Activated T-helper 9 cell treated with anti-CD3 and anti-CD28 coated beads, Interleukin-2, amount 50 U/mL, for 16 hours (primary cell): ENCODE measurements at regions not wholly inside any gene's neighbourhood (a gene's known extent, or its start where the extent isn't known, plus 50 kb on each side); places are given as distances from the start of the nearest gene placed in this dataset.

Experiments used
- DNase-seq: peaks from one replicate; pipeline ENCODE4 v3.0.0-alpha.2; 2020; ENCODE audit warnings: low read depth

DNA sequence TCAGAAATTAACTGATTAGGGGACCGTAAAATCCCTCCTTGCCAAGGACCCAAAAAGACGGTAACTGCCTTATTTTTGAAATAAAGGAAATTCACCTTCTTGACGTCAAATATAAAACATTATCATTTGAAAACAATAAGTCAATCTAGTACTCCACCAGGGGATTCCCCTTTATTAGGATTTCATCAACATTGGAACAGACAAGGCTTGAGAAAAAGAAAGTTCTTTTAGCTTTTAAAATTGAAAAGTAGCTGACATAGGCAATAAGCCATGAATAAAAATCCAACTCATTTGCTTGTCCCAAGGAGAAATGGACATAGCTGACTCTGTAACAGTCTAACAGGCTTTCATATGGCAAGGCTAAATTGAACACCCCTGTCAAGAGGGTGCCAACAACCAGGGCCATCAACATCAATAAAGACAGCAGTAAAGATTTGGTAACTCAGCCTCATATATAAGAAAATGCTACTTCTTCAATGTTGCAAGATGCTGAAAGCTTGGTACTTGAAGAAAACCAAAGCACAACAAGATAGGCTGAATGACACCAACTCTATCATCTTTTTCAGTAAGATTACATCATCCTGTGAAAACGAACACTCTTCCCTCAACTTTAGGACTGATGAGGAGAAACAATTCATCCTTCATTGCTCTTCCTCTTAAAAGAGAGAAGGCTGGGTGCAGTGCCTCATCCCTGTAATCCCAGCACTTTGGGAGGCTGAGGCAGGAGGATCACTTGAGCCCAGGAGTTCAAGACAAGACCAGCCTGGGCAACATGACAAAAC, 121.0 kb upstream of the PRDM1 start:
- DNase-seq, result no peak

DNA sequence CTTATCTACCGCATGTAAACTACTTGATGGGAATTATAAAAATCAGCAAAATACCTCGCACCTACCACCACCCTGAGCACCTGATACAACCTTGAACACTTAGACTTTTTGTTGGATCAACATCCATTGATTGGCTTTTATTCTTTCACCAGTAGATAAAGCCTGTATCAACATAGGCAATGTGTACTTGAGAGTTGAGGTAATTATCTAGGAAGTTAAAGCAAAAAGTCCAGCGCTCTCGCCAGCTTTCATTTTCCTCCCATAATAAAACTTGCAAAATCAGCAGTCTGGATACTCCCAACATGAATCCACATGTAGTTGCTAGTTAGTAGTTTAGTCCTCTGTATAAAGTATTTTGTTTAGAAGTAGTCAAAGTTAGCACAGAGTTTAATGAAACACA, 132.0 kb upstream of the PRDM1 start:
- no peak for DNase-seq

DNA sequence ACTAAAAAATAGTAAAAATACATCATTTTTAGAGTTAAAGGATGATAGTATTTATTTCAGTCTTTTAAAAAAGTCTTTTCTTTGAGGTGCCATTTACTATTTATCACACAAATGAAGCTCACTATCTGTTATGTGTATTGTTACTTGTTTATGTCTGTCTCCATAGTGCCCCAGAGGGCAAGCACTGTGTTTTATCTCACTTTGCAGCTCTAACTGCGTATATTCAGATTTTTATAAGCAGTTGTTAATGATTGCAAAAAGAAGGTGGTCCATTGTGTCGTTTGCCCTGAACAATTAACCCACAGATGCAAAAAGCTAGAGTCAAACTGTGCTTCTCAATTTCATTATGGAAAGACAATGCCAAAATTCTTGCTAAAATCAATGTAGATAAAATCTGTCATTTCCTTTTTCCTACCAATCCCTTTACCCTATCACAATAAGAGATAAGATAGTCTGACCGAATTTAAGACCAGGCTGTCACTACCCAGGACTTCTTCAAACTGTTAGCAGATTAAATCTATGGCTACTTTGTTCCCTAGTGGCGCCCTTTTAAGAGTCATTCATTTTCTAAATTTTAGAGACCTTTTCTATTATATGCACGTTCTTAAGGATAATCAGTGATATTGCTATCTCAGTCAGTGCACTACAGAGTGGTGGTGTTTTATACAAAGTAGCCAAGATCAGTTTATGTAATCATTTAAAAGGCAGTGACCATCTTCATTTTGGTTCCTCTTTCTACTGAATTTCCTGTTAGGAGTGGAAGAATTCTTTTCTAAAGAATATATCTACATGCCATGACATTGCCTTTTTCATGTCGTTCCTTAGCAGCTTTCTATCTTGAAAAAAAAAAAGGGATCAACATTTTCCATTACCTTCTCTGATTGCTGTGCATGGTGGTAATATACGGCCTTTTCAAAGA, 133.1 kb upstream of the PRDM1 start:
- DNase-seq, result no peak

DNA sequence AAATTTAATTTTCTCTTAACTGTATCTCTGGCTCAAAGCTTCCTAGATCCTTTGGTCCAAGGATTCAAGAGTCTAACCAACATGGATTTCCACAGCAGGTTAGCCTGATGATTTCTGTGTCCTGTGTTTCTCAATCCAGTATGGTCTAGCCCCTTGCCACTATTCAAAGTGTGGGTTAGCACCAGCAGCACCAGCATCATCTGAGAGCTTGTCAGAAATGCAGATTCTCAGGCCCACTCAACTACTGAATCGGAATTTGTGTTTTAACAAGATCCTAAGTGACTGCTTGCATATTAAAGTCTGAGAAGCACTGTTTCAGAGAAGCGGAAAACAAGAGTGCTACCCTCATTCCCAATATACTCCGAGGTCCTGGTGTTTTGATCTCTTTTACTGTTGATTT, 133.8 kb upstream of the PRDM1 start:
- DNase-seq, result no peak

DNA sequence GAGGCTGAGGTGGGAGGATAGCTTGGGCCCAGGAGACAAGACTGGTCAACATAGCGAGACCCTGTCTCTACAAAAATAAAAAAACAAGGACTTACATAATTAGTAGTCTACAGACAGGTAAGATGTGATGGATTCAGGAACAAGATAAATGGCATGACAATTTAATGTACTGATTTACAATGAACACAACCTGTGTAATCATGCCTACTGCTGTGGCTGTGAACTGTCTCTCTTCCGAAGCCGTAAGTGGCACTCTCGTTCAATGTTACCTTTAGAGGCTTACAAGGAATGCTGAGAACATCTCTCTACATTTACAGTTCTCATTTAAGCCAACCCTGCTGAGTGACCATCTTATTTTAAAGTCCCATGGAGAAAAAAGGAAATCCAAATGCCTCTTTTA, 134.8 kb upstream of the PRDM1 start:
- DNase-seq, result no peak

DNA sequence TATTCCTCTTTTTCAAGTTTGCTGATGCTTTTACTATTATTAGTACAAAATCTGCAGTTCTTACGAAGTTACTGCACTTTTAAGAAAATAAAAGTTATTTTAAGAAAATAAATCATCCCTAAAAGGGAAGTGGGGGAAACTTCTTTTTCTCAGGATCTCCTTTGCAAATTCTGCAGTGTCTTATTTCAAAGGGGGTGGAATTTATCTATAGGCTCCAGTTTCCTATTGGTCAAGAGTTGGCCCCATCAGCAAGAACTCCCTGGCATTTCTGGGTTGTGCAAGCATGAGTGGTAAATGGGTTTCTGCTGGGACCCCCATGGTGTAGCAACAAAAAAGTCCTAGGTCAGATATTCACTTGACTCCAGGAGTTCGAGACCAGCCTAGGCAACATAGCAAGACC, 136.3 kb upstream of the PRDM1 start:
- no peak for DNase-seq

DNA sequence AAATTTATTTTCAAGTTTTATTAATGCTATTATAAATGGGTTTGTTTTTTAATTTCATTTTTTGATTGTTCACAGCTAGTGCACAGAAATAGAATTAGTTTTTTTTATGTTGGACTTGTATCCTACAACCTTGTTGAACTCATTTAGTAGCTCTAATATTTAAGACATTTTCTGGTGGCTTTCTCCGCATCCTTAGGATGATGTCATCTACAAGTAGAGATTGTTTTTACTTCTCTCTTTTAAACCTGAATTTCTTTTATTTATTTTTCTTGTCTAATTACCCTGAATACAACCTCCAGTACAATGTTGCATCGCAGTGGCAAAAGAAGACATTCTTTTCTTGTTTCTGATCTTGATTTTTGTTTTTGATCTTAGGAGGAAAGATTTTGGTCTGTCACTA, 142.6 kb upstream of the PRDM1 start:
- no peak for DNase-seq

DNA sequence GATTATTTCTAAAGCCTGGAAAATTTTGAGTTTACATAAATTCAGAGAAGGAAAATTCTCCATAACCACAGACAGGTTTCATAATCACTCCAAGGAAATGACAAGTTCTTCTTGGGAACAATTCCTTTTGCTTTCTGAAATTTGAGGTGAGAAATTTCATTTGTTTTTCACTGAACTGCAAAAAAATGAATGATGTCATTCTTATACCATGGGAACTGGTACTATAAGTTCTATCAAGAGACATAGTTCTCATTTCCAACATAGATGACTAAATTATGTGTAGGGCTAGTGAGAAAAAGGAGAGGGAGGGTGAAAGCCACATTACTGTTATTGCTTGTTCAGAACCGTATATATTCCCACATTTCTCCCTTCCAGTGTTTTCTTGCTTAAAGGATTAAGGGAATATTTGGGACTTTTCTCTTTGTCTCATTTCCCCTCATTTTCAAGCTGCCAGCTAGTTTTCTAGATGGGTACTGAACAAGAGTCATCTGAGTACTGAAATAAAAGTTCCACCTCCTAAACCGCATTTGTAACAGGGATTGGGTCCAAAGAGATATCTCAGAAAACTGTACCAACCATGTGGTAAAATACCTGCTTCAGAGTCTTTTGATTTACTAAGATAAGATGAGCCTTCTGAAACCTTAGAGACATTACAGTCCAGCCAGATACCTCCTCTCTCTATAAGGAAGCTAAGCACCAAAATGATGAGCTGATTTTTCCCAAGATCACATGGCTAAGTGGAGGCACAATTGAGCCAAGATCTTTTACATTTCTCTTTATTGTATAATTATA, 144.3 kb upstream of the PRDM1 start:
- DNase-seq, result no peak

DNA sequence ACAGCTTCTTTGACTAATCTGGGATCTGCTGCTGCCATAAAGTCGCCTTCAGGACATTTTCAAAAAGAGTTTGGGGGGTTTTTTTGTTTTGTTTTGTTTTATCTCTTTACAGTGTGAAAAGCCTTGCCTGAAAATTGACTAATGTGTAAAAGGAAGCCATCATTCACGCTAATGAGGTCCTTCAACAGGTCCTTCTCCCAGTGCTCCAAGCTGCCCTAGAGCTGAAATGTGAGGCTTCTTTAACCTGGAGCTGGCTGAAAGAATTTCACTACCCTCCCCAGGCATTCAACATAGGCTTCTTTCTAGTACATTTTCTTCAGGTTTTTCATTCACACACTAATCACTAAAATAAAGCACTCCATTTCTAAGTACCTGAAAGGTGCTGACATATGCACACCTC, 145.1 kb upstream of the PRDM1 start:
- DNase-seq, result no peak

DNA sequence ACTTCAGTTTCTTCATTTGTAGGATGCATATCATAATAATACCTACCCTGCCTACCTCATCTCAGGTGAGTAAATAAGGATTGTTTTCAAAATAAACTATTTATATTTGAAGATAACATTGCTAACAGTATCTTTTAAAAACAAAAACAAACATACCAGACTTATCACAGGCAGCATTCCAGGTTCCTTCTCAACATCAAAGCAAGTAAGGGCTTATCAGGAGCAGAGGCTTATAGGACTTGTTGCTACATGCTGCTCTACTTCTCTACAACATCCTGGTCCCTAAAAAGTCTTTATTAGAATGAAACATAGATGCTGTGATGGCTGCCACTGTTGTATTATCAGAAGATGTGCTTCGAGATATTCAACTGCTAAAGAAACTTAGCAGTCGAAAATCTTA, 149.2 kb upstream of the PRDM1 start:
- DNase-seq, result no peak

DNA sequence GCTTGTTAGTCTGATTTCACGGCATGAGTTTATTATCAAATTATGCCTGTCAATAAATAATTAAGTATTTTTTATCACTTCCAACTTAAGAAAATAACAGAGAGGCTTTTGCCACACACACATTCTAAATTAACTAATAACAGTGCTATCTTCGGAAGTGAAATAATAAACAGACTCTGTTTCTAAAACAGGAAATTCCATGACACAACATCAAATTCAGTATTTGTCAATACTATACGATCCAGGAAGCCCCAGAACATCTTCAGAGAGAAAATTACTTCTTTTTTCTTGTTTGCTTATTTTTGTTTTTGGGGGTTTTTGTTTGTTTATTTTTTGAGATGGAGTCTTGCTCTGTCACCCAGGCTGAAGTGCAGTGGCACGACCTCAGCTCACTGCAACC, 150.7 kb upstream of the PRDM1 start:
- no peak for DNase-seq

DNA sequence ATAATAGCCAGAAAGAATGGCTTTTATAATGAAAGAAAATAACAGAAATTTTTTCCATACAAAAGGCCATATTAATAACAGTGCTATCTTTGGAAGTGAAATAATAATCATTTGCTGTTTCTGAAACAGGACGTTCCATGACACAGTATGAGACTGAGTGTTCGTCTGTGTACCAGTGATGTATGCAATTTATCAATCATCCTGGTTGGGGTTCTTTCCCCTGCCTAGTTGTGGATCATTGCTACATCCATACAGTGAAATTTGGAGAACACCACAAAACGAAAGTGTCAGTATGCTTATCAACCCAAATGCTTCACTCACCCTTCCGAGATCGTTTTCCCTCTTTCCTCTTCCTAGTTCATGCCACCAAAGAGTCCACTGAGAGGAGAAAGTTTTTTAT, 151.4 kb upstream of the PRDM1 start:
- DNase-seq, result no peak

DNA sequence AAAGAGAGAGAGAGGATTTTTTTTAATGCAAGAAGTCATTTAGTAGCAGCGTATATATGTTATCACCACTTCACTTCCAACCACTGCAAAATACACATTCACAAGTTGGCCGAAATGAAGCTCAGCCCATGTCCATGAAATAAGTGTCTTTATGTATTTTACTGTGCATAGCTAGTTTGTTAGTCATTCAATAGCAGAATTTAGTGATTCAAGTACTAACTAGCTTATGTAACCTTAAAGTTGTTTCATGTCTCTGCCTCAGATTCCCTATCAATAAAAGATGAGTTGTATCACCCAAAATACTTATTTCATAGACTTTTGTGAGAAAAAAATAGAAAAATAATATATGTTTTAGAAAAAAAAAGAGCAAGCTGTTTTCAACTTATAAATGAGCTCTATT, 153.7 kb upstream of the PRDM1 start:
- no peak for DNase-seq

DNA sequence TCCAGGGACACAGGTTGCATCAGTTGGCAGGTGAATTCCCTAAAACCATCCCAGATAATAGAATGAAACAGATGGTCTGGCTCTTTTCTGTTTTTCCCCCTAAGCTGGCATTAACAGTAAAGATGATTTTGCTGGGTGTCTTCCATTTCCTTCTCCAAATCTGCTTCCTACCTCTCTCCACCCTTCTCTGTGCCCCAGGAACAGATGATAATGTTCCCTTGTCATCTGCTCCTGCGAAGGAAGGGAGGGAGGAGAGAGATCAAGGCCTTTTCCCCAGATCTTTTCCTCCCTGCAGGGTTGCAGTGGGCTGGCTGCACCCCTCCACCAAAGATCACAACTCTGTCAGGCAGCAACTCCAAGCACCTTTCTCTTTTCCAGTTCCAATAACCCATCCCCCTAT, 156.5 kb upstream of the PRDM1 start:
- DNase-seq, result no peak

DNA sequence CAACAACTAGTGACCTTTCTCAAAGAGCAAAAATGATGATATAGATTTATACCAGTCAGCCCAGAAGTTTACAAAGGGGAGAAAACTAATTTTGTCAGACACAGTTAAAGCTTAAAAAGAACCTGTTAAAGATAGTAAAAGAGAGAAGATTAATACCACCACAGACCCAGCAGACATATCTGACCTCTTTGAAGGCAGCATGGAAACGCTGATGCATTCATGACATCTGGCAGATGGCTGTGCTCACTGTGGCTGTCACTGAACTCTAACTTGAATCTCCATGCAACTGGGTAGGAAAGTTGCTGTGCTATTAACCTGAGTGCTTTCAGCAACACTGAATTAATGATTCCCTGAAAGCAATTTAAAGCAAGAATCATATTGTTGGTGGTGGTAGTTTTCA, 159.8 kb upstream of the PRDM1 start:
- no peak for DNase-seq

DNA sequence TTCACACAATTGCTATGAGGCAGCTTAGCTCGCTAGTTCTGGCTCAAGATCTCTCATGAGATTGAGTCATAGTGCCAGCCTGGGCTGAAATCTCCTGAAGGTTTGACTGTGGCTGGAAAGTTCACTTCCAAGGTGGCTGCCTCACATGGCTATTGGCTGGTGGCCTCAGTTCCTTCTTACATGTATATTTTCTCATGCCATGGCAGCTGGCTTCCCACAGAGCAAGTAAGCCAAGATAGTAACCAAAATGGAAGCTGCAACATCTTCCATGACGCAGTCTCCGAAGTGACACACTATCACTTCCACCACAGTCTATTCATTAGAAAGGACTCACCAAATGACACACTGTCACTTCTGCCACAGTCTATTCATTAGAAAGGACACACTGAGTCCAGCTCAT, 160.4 kb upstream of the PRDM1 start:
- no peak for DNase-seq

DNA sequence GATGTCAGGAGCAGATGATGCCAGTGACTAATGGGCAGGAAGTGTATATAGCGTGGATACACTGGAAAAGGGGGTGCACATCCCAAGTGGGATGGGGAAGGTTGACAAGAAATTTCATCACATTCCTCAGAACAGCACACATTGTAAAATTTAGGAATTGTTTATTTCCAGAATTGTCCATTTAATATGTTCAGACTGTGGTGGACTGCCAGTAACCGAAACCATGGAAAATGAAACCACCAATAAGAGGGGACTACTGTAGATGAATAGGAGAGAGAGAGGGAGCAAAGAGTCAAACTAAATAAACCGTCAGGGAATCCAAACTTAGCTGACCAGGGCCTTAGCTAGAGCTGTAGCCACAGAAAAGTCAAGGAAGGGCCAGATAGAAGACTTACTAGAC, 164.4 kb upstream of the PRDM1 start:
- no peak for DNase-seq

DNA sequence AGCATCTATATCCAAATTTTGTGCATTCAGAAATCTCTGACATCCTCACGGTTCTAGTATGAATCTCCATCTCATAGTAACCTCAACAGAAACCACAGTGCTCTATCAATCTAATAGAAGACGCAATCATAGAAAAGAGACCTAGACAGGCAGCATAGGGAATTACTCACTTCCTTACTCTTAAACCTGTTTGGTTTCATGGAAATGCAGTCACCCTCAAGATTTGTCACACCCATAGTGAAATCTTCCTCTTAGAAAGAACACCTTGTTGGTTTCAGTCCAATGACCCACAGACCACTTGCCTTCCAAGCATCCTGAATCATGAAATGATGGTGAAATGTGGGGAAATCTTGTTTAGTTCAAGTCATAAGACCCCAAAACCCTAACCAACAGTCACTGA, 166.1 kb upstream of the PRDM1 start:
- no peak for DNase-seq

DNA sequence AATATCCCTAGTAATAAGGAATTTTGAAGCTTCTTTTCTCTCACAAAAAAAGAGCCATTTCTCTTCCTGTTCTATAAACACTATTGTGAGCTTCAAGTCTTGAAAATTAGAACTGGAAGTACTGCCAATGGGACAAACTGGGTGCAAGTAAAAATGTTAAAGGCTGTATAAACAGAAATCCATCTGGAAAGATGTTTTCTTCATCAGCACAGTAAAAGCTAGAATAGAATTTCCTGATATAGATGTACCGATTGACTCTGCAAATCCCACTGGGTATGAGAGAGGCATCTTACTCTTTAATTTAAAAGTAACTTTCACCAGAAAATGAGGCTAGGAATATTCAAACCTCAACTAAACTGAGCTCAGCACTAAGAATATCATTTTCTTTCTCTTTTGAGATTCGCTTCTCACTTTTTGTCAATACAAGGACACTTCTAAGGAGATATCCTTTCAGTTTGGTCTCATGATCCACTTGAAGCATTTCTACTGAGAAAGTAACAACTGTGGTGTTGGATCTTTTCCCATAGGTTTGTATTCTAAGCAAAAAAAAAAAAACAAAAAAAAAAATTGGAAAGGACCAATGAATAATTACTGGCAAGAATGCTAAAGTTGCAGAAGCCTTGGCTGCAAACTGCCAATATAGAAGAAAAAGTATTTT, 169.0 kb upstream of the PRDM1 start:
- DNase-seq, result no peak

DNA sequence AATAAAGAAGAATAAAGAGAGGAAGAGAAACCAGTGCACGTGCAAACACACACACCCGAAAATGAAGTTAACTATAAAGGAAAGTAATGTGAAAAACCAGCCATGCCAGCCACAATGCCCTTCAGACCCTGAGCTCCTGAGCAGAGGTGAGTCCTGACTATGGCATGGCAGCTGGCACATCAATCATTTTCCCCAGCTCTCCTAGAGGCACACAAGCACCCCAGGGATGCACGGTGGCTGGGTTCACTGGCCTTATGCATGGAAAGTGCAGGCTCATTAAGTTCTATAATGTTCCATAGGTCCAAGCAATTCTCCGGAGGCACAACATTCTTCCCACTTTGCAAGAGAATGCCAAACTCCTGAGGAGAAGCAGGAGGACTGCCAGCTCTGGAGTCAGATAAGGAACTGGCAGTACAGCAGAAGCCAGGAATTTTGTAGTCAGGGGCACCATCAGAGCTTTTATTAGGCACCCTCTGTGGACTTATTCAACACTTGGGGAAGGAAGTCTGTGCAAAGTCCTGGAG, 175.0 kb upstream of the PRDM1 start:
- no peak for DNase-seq

DNA sequence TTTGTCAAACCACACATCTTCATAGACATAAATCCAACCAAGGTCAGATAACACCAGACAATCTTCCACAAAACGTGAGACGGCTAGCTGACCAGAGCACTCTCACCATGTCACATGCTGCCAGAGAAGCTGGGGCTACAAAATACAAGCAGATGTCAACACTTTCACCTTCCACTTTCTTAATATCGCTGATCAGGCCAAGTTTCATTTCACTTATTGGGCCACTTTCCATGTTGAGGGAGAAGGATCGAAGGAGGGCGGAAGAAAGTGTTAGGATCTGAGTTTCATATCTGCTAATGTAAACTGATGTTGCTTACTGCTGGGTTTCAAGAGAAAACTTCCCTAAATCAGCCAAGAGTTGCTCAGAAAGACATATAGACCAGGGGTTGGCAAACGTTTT, 177.0 kb upstream of the PRDM1 start:
- no peak for DNase-seq

DNA sequence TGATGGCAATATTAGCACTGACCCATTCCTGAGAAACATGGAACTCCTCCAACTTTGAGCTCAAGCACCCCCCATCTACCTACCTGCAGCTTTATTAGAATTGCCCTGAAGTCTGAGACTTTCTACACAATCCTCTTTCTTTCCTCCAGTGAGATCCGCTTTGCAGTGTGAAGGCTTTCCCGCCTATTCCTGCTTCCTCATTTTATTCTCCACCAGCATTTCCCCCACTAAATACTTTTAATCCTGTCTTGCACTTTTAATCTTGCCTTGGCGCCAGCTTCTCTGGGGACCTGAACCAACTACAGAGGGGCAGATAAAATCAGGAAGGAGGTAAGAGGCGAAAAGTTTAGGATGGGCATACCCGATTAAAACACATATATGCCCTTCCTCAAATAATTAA, 178.1 kb upstream of the PRDM1 start:
- DNase-seq, result no peak
